Adipocyte (in vitro differentiated cells): ENCODE measurements at regions not wholly inside any gene's neighbourhood (a gene's known extent, or its start where the extent isn't known, plus 50 kb on each side); places are given as distances from the start of the nearest gene placed in this dataset.

Experiments used
- DNase-seq: peaks from one replicate; pipeline ENCODE4 v3.0.0-alpha.2; 2015; ENCODE audit warnings: low read depth
- H3K27me3 ChIP-seq: replicated peaks from 2 replicates; pipeline ENCODE4 v1.7.0; 2013; ENCODE audit warnings: mild to moderate bottlenecking, low read length, moderate library complexity; ENCODE audit not compliant: control insufficient read depth, insufficient read depth
- H3K36me3 ChIP-seq: 2 replicates; pipeline ENCODE4 v1.7.0; 2013; ENCODE audit warnings: low read length, mild to moderate bottlenecking, moderate library complexity; ENCODE audit not compliant: control insufficient read depth, insufficient read depth, severe bottlenecking
- H3K4me1 ChIP-seq: 2 replicates; pipeline ENCODE4 v1.7.0; 2013; ENCODE audit warnings: mild to moderate bottlenecking, low read length, moderate library complexity; ENCODE audit not compliant: control insufficient read depth, insufficient read depth
- H3K4me3 ChIP-seq: 2 replicates; pipeline ENCODE4 v1.7.0; 2013; ENCODE audit warnings: mild to moderate bottlenecking, low read length, moderate library complexity
- H3K9ac ChIP-seq: 2 replicates; pipeline ENCODE4 v1.7.0; 2013; ENCODE audit warnings: mild to moderate bottlenecking, low read length, moderate library complexity
- H3K9me3 ChIP-seq: 2 replicates; pipeline ENCODE4 v1.7.0; 2013; ENCODE audit warnings: mild to moderate bottlenecking, low read length, moderate library complexity; ENCODE audit not compliant: control insufficient read depth

DNA sequence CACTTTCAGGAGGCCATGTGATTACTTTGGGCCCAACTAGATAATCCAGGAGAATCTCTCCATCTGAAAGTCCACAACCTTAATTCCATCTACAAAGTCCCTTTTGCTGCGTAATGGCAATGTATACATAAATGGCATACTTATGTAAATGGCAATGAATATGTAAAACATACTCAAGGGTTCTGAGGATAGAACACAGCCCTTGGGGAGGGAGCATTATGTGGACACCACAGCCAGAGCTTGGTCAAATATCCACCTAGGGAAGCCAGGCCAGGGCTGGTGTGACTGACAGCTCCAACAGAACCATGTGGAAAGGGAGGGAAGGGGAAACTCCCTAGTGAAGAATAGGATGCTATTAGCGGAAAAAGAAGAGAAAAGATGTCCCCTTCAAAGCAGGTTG is 496.2 kb downstream of the COG6 start:
- Histone ChIP-seq H3K9me3 (no peaks in the 10 kb centered on the region), H3K36me3 (no peaks in the 10 kb centered on the region), H3K27me3 (no peaks in the 10 kb centered on the region), H3K4me1 (peaks cover 26% of the 10 kb centered on the region), H3K9ac (no peak overlapping the region), H3K4me3 (no peak overlapping the region)
- DNase-seq: no peak

DNA sequence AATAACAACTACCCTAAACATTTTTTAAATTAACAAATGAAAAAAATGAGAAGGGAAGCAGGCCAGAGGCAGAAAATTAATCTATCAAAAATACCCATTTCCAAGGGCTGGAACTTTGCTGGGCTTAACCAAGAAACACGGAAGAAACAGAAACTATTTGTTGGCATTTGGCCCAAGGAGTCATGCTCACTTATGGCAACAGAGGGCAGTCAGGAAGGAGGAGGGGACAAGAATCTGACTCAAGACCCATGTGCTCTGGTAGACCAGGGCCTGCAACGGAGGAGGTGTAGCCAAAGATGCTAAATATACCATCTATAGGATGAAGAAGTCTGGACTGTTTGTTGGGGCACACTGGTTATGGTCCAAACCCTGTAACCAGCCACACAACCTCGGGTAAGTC is 496.7 kb downstream of the COG6 start:
- Histone ChIP-seq H3K4me1 (peaks cover 26% of the 10 kb centered on the region), H3K9me3 (no peaks in the 10 kb centered on the region), H3K36me3 (no peaks in the 10 kb centered on the region), H3K9ac (no peak overlapping the region), H3K27me3 (no peaks in the 10 kb centered on the region), H3K4me3 (no peak overlapping the region)
- no peak for DNase-seq

DNA sequence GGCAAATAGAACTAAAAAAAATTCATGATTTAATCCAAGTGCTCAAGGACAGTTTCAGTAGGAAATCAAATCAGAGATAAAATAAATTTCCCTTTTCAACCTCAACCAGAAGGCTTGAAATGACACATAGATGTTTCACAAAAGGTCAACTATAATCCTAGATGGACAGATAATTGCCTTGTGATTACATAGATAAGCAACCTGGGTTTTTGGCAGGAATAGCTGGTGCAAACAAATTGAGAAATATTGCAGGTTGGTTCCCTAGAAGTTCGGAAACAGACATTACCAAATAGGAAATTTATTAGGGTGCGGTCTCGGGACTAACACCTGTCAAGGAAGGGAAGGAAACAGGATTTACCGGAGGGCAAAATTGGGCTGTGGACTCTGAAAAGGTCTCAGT is 497.5 kb downstream of the COG6 start:
- H3K4me3 ChIP-seq: no peak overlapping the region
- H3K9ac ChIP-seq: no peak overlapping the region
- H3K36me3 ChIP-seq: no peaks in the 10 kb centered on the region
- H3K27me3 ChIP-seq: no peaks in the 10 kb centered on the region
- no peaks in the 10 kb centered on the region for H3K9me3 ChIP-seq
- DNase-seq: no peak
- peaks cover 26% of the 10 kb centered on the region for H3K4me1 ChIP-seq

DNA sequence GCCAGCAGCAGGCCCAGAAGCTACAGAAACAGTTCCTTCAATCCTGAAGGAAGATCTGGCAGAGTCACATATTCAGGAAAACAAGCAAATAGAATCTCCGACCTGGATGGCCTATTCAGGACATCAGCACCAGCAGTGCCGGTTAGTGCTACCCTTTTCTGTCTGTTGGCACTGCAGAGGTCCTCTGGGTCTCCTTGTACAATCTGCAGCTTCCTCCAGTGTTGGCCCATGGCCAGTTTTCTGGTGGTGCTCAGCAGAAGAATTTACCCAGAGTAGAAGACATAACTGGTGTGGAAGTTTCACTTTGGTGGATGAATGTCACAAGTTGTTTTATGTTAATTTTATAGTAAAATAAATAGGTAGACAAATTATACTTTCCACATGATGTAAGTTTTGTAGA is 498.1 kb downstream of the COG6 start:
- peaks cover 31% of the 10 kb centered on the region for H3K4me1 ChIP-seq
- H3K9me3 ChIP-seq: no peaks in the 10 kb centered on the region
- no peak overlapping the region for H3K4me3 ChIP-seq
- H3K27me3 ChIP-seq: no peaks in the 10 kb centered on the region
- no peak for DNase-seq
- H3K9ac ChIP-seq: no peak overlapping the region
- H3K36me3 ChIP-seq: no peaks in the 10 kb centered on the region

DNA sequence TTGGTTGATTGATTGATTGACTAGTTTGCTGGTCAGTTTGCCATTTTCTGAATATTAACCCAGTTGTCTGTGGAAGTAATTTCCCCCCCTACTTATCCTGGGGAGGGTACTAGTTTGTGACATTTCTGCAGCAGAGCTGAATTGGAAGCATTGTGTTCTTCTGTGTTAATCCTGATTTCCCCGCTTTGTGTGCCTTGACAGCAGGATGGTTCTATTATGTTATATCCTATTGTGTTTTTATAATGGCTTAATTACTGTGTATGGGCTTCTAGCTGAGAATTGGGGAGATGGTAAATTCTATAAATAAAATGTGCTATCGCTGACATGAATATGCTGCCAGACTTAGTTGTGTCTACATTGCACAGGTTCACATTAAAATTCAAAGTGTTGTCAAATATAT is 499.7 kb downstream of the COG6 start:
- Histone ChIP-seq H3K9ac (no peak overlapping the region), H3K9me3 (no peaks in the 10 kb centered on the region), H3K4me1 (peaks cover 23% of the 10 kb centered on the region), H3K36me3 (no peaks in the 10 kb centered on the region), H3K4me3 (no peak overlapping the region), H3K27me3 (no peaks in the 10 kb centered on the region)
- DNase-seq: no peak

DNA sequence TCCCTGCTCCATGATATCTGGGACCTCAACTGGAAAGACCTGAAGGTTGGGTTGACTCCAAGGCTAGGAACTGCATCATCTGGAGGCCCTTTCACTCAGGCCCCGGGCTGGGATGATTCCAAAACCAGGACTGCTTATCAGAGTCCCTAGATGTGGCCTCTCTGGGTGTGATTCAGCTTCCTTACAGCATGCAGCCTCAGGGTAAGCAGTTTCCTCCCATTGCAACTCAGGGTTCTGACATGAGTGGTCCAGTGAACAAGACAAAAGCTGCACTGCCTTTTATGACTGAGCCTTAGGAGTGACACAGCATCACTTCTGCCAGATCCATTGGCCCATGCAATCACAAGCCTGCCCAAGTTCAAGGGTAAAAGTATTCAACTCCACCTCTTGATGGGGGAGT is 502.8 kb downstream of the COG6 start:
- no peak overlapping the region for H3K4me3 ChIP-seq
- no peak for DNase-seq
- H3K9ac ChIP-seq: no peak overlapping the region
- no peaks in the 10 kb centered on the region for H3K9me3 ChIP-seq
- H3K27me3 ChIP-seq: no peaks in the 10 kb centered on the region
- H3K4me1 ChIP-seq: peaks cover 18% of the 10 kb centered on the region
- H3K36me3 ChIP-seq: no peaks in the 10 kb centered on the region

DNA sequence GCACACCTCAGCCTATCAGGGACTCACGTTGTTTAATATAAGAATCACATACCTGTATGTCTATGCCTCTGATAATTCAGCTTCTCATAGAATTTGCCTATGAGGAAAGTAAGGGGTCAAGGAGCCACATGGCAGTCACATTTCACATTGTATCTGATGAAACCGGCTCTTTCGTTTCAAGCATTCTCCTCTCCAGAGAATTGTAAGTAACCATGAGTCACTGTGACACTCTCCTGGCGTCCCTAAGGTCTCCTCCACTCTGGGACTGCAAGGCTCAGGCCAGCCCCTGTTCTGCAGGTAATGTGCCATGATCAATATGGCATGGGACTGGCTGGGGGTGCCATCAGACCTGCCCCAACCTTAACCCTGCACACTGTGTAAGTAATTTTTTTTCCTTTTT is 503.3 kb downstream of the COG6 start:
- no peak for DNase-seq
- Histone ChIP-seq H3K27me3 (no peaks in the 10 kb centered on the region), H3K9ac (no peak overlapping the region), H3K36me3 (no peaks in the 10 kb centered on the region), H3K4me3 (no peak overlapping the region), H3K4me1 (peaks cover 24% of the 10 kb centered on the region), H3K9me3 (no peaks in the 10 kb centered on the region)

DNA sequence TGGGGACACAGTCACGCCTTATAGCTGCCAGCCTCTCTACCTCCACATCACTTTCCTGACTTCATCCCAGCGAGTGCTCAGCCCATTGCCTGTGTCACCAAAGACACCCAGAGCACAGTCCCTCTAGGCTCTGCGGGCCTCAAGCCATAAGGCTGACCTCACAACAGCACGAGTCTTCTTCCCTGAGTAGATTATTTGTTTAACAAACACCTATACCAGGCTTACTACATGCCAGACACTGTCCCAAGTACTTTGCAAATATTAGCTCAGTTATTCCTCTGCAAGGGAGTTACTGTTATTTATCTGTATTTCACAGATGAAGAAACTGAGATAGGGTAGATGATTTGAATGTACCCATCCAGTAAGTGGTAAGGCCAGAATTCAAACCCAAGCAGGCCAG is 504.3 kb downstream of the COG6 start:
- Histone ChIP-seq H3K9me3 (no peaks in the 10 kb centered on the region), H3K4me1 (peaks cover 32% of the 10 kb centered on the region), H3K4me3 (no peak overlapping the region), H3K9ac (no peak overlapping the region), H3K36me3 (no peaks in the 10 kb centered on the region), H3K27me3 (no peaks in the 10 kb centered on the region)
- DNase-seq: no peak

DNA sequence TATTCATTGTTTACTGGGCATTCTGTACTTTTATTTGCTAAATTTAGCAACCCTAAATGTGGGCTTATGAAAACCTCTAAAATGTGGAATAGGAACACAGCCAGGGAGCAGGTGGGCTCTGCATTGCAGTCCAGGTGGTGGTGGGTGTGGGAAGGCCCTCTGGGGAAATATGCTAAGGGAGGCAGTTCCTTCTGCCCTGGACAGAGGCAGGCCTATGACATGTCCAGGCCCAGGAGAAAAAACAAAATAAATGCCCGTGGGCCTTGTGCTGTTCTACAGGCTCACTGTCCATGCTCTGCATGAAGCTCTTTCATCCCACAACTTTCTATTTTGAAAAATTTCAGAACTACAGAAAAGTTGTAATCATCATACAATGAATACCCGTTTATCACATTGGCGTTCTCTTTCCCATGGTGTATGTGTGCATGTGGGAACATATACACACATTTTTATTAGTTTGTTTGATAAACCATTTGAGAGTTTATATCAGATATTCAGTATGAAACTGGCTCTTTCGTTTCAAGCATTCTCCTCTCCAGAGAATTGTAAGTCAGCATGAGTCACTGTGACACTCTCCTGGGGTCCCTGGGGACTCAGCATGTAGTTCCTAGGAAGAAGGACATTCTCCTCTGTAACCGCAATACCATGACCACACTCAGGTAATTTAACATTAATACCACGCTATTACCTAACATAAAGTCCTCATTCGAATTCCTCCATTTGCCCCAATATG is 505.3 kb downstream of the COG6 start:
- DNase-seq: no peak
- no peaks in the 10 kb centered on the region for H3K9me3 ChIP-seq

DNA sequence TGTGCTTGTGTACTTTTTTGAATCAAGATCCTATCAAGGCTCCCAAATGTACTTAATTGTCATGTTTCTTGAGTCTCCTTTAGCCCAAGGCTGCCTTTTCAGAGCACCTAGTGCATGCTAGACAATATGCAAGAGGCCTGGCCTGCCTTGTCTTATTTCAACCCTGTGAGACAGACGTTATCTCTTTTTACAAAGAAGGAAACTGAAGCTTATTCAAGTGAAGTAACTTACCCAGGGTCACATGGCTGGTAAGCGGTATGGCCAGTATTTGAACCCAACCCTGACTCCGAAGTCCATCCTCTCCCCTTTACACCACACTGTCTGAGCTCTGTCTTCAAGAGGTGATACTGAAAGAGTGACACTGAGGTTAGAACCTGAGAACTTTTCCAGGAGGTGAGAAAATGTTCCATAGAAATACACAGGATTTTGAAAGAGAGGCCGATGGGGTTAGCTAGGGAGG is 505.1 kb downstream of the FOXO1 start:
- Histone ChIP-seq H3K9me3 (no peaks in the 10 kb centered on the region), H3K4me3 (no peak overlapping the region), H3K4me1 (peaks cover 32% of the 10 kb centered on the region), H3K9ac (no peak overlapping the region), H3K36me3 (no peaks in the 10 kb centered on the region), H3K27me3 (no peaks in the 10 kb centered on the region)
- no peak for DNase-seq

More for the DNA sequence above, 505.3 kb downstream of the COG6 start:
- Histone ChIP-seq H3K4me1 (peaks cover 32% of the 10 kb centered on the region), H3K9ac (no peak overlapping the region), H3K27me3 (no peaks in the 10 kb centered on the region), H3K4me3 (no peak overlapping the region), H3K36me3 (no peaks in the 10 kb centered on the region)

DNA sequence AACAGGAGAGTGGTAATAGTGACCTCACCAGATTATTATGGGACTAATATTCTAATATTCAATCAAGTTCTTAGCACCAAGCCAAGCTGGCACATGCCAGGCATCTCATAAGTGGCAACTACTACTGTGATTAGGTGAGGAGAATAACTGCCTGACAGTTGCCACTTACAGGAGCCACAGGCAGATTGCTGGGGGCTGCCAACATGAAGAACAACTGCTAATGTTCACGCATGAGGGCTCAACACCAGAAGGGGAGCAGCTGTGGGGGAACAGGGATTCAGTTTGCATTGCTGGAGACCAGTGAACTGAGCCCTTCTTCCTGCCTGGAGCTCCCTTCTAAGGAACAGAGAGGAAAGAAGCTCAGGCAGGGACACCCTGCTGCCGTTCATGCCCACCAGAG is 504.5 kb downstream of the FOXO1 start:
- H3K4me3 ChIP-seq: no peak overlapping the region
- peaks cover 32% of the 10 kb centered on the region for H3K4me1 ChIP-seq
- no peak for DNase-seq
- no peaks in the 10 kb centered on the region for H3K27me3 ChIP-seq
- H3K9me3 ChIP-seq: no peaks in the 10 kb centered on the region
- H3K9ac ChIP-seq: no peak overlapping the region
- no peaks in the 10 kb centered on the region for H3K36me3 ChIP-seq
